Mononuclear cell (primary cell): ENCODE measurements at regions not wholly inside any gene's neighbourhood (a gene's known extent, or its start where the extent isn't known, plus 50 kb on each side); places are given as distances from the start of the nearest gene placed in this dataset.

Source experiments
- H3K27me3 ChIP-seq: 2 replicates; pipeline ENCODE4 v1.6.0; 2011; ENCODE audit warnings: low read length, control low read depth; ENCODE audit not compliant: insufficient read depth
- H3K4me1 ChIP-seq: 2 replicates; pipeline ENCODE4 v1.5.1; 2011; ENCODE audit warnings: mild to moderate bottlenecking, low read length, control low read depth; ENCODE audit not compliant: insufficient read depth
- H3K4me3 ChIP-seq: 2 replicates; pipeline ENCODE4 v1.5.1; 2011; ENCODE audit warnings: mild to moderate bottlenecking, low read length, moderate library complexity
- H3K9me3 ChIP-seq: 2 replicates; pipeline ENCODE4 v1.5.1; 2011; ENCODE audit warnings: low read depth, mild to moderate bottlenecking, control low read depth, low read length

- no peaks in the 10 kb centered on the region for H3K27me3 ChIP-seq
- no peaks in the 10 kb centered on the region for H3K4me1 ChIP-seq
- no peaks in the 10 kb centered on the region for H3K9me3 ChIP-seq
- H3K4me3 ChIP-seq, result no peak overlapping the region
Observed at GRCh38 chr3:18841422-18842343, 306.6 kb upstream of the KCNH8 start.

DNA sequence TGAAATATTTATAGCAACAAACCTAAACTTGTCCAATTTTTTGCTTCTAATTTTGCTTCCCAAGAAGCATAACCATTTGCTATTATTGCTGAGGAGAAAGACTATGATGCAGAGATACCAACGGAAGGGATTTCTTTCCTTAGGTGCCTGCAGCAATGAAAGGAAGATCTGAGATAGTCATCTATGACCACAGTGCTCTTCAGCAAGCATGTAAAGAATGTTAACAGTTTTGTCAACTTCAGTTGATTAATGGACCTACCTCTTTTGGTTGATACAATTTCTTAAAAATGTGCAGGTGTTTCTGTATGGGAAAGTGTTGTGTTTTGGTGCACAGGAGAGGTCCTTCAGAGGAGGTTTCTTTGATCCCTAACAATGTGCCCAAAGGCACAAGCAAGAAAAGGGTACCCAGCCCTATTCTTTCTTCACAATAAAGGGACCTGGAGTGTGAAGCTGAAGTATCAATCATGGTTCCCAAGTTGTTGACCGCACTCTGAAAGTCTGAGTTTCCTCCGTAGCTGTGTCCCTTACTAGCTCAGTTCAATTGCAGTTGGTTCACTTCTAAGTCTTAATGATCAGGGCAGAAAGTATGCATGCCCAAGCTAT is 307.7 kb upstream of the KCNH8 start:
- H3K4me1 ChIP-seq, result no peaks in the 10 kb centered on the region
- H3K9me3 ChIP-seq, result no peaks in the 10 kb centered on the region
- H3K4me3 ChIP-seq, result no peak overlapping the region
- H3K27me3 ChIP-seq, result no peaks in the 10 kb centered on the region

DNA sequence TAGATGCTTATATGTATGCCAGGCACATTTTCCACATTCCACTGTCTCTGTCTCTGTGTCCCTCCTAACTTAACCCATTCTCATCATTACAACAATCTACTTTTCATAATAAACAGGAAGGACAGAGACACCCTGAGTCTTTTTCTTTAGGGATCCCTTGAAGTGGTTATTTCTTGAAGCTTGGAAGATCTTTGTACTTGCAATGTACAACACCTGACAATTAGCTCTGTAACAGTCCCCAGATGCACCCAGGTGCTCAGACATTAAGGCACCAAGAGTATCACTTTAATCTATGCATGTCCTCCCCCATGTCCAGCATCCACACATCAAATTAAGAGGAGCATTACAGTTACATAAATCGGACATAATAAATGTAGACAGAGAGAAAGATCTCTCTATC is 309.6 kb upstream of the KCNH8 start:
- no peak overlapping the region for H3K4me3 ChIP-seq
- no peaks in the 10 kb centered on the region for H3K27me3 ChIP-seq
- no peaks in the 10 kb centered on the region for H3K4me1 ChIP-seq
- no peaks in the 10 kb centered on the region for H3K9me3 ChIP-seq

DNA sequence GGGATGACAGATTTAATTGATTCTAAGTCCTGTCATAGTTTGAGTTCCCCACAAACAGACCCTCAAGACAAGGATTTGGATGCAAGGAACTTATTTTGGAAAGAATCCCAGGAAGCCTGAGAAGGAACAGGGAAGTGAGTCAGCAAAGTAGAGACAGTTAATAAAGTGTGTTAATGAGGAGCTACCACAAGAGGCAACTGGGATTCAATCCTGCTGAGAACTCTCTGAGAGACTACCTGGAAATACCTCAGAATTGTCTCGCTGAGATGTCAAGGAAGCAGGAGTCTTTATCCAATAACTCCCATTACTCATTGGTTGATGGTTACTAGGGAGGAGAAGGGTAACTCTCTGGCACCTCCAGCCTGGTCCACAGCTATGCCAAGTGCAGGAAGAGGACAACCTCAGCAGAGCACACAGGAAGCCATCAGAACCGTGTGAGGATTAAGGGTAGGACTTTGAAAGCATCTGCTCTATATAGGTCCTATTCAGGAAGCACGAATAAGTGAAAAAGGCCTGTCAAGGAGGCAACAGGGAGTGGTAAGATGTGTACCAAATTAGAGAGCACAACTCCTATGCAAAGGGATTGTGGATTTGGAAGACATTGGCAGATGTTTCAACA is 311.1 kb upstream of the KCNH8 start:
- no peaks in the 10 kb centered on the region for H3K4me1 ChIP-seq
- no peak overlapping the region for H3K4me3 ChIP-seq
- H3K27me3 ChIP-seq, result no peaks in the 10 kb centered on the region
- H3K9me3 ChIP-seq, result no peaks in the 10 kb centered on the region

DNA sequence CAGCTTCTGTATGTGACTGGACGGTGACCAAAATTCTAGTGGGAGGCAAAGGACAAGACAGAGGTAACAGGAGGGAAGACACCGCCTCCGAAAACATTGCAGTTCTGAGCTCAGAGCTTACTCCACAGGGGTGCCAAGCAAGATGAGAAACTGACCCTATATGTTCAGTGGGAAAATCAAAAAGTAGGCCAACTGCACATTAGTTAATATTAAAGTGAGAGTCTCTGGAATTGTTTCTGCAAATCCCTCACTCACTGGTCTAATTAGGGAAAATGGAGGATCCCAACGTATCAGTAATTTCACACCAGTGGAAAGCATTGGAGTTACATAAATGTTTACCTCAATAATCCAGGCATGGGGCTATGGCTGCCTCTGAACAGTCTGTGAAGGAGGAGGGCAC is 313.3 kb upstream of the KCNH8 start:
- no peaks in the 10 kb centered on the region for H3K27me3 ChIP-seq
- no peaks in the 10 kb centered on the region for H3K9me3 ChIP-seq
- H3K4me3 ChIP-seq, result no peak overlapping the region
- no peaks in the 10 kb centered on the region for H3K4me1 ChIP-seq

DNA sequence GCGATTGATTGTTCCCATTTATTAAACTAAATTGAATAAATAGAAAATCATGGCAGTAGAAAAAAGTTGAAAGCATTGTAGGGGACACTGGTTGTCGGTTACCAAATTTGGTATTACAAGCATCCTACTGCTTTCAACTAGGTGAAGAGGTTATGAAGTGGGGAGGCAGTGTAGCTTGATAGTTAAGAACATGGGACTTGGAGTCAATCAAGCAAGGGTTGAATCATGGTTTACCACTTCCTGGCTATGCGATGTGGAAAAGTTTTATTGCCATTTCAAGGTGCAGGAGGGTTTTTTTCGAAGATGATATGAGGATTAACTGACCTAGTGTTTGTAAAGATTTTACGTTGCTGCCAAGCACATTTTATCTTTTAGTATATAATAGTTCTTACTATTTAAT is 318.2 kb upstream of the KCNH8 start:
- Histone ChIP-seq H3K27me3 (no peaks in the 10 kb centered on the region), H3K4me3 (no peak overlapping the region), H3K9me3 (no peaks in the 10 kb centered on the region), H3K4me1 (no peaks in the 10 kb centered on the region)

GRCh38 chr3:18828637-18829036 is 319.7 kb upstream of the KCNH8 start:
- no peaks in the 10 kb centered on the region for H3K27me3 ChIP-seq
- H3K4me1 ChIP-seq, result no peaks in the 10 kb centered on the region
- H3K4me3 ChIP-seq, result no peak overlapping the region
- H3K9me3 ChIP-seq, result no peaks in the 10 kb centered on the region

DNA sequence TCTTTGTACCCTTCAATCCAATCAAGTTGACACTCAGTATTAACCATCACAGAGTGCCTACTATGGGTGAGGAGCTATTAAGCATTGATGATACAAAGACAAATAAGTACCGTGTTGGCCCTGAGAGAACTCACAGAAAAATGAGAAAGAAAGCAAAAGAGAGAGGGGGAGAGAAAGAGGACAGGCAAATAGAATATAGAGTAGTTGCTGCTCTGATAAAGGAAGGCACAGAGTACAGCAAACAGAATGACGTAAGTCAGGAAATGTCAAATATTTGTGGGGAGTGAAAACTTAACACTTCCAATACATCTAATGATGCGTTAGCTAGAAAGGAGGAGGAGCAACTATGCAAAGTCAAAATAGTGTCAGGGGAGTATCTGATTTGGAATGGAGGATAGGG is 320.6 kb upstream of the KCNH8 start:
- Histone ChIP-seq H3K9me3 (no peaks in the 10 kb centered on the region), H3K27me3 (no peaks in the 10 kb centered on the region), H3K4me1 (no peaks in the 10 kb centered on the region), H3K4me3 (no peak overlapping the region)

DNA sequence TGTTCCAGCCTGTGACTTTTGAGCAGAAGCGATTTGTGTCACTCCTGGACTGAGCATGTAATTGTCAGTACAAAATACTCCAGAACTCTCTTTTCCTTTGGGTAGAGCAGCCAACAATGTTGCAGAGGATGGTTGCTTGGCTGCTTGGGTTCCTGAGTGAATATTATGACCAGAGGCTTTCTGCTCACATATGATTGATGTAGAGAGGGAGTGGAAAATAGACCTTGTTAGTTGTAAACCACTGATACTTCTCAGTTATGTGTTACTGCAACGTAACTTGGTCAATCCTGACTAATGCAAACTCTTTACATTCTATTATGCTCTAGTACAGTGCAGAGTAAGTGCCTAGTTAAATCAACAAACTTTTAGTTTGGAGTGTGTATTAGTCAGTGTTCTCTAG is 322.6 kb upstream of the KCNH8 start:
- Histone ChIP-seq H3K4me3 (no peak overlapping the region), H3K9me3 (no peaks in the 10 kb centered on the region), H3K4me1 (no peaks in the 10 kb centered on the region), H3K27me3 (no peaks in the 10 kb centered on the region)

DNA sequence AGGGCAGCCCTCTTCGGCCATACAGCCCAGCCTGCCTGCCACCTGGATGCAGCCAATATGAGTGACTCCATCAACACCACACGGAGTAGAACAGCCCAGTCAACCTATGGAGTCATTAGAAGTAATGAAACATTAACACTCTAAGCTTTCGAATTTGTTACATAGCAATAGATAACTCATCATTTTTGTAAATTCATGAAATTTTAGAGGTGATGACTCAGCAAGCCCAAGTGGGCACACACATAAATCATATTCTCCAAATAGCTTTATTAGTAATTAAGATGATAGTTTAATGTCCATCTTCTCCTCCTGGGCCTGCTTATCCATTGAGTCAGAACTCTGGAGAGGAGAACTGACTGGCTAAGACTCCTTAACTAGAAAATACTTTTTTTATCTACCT is 335.0 kb upstream of the KCNH8 start:
- no peaks in the 10 kb centered on the region for H3K27me3 ChIP-seq
- no peaks in the 10 kb centered on the region for H3K9me3 ChIP-seq
- H3K4me1 ChIP-seq, result no peaks in the 10 kb centered on the region
- no peak overlapping the region for H3K4me3 ChIP-seq

DNA sequence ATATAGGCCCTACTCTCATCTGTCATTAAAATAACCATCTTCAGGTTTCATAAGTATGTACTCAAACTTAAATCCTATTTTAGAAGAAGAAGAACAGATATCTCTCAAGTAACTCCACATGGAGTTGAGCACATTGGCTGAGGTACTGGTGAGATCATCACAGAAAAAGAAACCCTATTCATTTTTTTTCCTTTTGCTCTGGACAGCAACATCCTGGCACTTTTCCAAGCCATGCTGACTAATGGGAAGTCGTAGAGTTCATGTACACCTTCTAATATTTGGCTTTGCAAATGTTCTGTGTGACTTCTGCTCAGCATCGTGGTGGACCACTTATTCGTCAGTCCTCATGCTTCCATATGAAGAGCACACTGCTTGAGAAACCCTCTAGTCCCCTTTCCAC is 336.0 kb upstream of the KCNH8 start:
- Histone ChIP-seq H3K9me3 (no peaks in the 10 kb centered on the region), H3K27me3 (no peaks in the 10 kb centered on the region), H3K4me3 (no peak overlapping the region), H3K4me1 (no peaks in the 10 kb centered on the region)

DNA sequence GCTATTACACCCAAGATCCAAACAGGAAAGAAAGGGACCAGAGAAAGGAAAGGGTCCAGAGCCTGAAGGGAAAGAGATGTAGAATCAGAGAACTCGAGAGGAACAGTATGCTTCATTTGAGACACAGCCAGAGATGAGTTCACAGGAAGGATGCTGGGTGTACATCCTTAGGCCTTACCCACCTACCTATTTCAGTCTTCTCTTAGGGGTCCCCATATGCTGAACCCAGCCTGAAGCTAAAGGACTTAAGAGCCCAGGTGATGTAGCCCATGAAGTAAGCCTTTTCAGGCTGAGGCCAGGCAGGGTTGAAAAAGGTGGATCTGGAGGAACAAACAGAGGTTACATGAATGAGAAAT is 338.0 kb upstream of the KCNH8 start:
- H3K9me3 ChIP-seq, result no peaks in the 10 kb centered on the region
- H3K27me3 ChIP-seq, result no peaks in the 10 kb centered on the region
- no peaks in the 10 kb centered on the region for H3K4me1 ChIP-seq
- H3K4me3 ChIP-seq, result no peak overlapping the region

DNA sequence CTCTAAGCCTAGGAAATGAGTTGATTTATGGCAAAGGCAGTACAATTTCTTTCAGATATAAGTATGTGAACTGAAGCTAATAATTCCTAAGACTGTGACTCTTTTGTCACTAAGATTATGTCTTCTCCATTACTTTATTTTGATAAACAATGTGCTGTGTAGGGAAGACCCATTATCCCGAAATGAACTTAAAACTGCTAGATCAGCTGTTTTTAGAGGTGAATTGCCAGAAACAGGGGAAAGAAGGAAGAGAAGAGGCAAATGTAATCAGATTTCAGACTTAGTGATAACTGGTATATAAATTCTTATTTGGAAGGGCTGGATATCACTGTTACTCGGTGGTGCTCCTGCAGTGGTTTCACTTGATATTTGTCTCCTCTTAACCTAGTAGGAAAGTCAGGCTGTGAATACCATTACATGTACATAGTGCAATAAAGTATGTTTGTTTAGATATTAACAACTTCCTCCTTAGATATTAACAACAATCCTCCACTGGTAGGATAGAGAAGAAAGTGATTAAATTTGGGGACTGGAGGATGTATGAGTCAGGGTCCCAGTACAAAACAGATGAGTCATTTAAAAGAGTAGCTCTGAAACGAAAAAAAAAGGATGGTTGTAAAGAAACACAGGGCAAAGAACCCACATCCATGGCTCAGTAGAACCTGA is 338.5 kb upstream of the KCNH8 start:
- Histone ChIP-seq H3K27me3 (no peaks in the 10 kb centered on the region), H3K4me3 (no peak overlapping the region), H3K9me3 (no peaks in the 10 kb centered on the region), H3K4me1 (no peaks in the 10 kb centered on the region)

GRCh38 chr3:18808429-18808828 is 339.9 kb upstream of the KCNH8 start:
- no peaks in the 10 kb centered on the region for H3K9me3 ChIP-seq
- no peaks in the 10 kb centered on the region for H3K27me3 ChIP-seq
- H3K4me1 ChIP-seq, result no peaks in the 10 kb centered on the region
- no peak overlapping the region for H3K4me3 ChIP-seq

GRCh38 chr3:18807593-18807992 is 340.7 kb upstream of the KCNH8 start:
- Histone ChIP-seq H3K27me3 (no peaks in the 10 kb centered on the region), H3K4me1 (no peaks in the 10 kb centered on the region)

More at GRCh38 chr3:18807593-18807992, 340.7 kb upstream of the KCNH8 start:
- Histone ChIP-seq H3K4me3 (no peak overlapping the region), H3K9me3 (no peaks in the 10 kb centered on the region)
